Peyer's patch (tissue), 4 donors: ENCODE measurements at regions not wholly inside any gene's neighbourhood (a gene's known extent, or its start where the extent isn't known, plus 50 kb on each side); places are given as distances from the start of the nearest gene placed in this dataset.

Source experiments
- DNase-seq, 3 donors: peaks; one replicate each; pipeline ENCODE4 v3.0.0-alpha.2; 2017 to 2019
- H3K27ac ChIP-seq, 4 donors: fragments of 200-600 bp; sonication (generic); one replicate each; pipeline ENCODE4 v1.5.1; 2016 to 2019
- H3K27me3 ChIP-seq, 2 donors: fragments of 200-600 bp; sonication (generic); one replicate each; pipeline ENCODE4 v1.5.1; 2019
- H3K36me3 ChIP-seq, 3 donors: fragments of 200-600 bp; sonication (generic); one replicate each; pipeline ENCODE4 v1.5.1; 2016 to 2019
- H3K4me1 ChIP-seq, 4 donors: fragments of 200-600 bp; sonication (generic); one replicate each; pipeline ENCODE4 v1.5.1; 2016 to 2019
- H3K4me3 ChIP-seq, 4 donors: fragments of 200-600 bp; sonication (generic); 1 replicate in 3 of 4; 2 replicates in 1 of 4; pipeline ENCODE4 v1.5.1; 2016 to 2019; ENCODE audit warnings: mild to moderate bottlenecking in 1 of 4
- H3K9me3 ChIP-seq, 4 donors: fragments of 200-600 bp; sonication (generic); one replicate each; pipeline ENCODE4 v1.5.1; 2016 to 2019; ENCODE audit warnings: mild to moderate bottlenecking in 1 of 4
- POLR2A ChIP-seq, 2 donors: fragments of 450-650 bp; IDR thresholded peaks; one replicate each; pipeline ENCODE4 v1.5.1; 2017; ENCODE audit warnings: antibody characterized with exemption in 2 of 2, mild to moderate bottlenecking in 2 of 2, moderate library complexity in 2 of 2
- TF ChIP-seq, protein P1 (sequence below), 6 experiments: fragments of 450-650 bp in 4 of 6; fragments of 200-600 bp in 2 of 6; sonication (generic) in 1 of 6; IDR thresholded peaks; one replicate each; pipeline ENCODE4 v1.5.1; 2017 to 2019; ENCODE audit warnings: antibody characterized with exemption in 6 of 6, mild to moderate bottlenecking in 3 of 6, moderate library complexity in 1 of 6

DNA sequence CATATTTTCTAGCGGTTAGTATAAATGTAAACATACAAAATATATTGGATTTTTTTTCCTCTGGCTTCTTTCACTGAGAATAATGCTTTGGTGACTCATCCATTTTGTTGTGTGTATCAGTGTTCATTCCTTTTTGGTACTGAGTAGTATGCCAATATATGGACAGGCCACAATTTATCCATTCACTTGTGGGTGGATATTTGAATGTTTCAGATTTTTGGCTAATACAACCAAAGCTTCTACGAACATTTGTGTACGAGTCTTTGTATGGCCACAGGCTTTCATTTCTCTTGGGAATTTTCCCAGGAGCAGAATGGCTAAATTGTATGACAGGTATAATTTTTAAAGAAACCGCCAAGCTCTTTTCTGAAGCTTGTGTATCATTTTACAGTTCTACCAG lies 677.5 kb downstream of the HDGFL1 start:
- Histone ChIP-seq H3K9me3 (no peaks in the 10 kb centered on the region), H3K27me3 (no peaks in the 10 kb centered on the region), H3K4me1 (no peaks in the 10 kb centered on the region), H3K27ac (no peak overlapping the region), H3K4me3 (no peak overlapping the region), H3K36me3 (no peaks in the 10 kb centered on the region)
- no peak for TF ChIP-seq POLR2A (IDR thresholded peaks at IDR 0.05)
- TF ChIP-seq, protein P1, sequence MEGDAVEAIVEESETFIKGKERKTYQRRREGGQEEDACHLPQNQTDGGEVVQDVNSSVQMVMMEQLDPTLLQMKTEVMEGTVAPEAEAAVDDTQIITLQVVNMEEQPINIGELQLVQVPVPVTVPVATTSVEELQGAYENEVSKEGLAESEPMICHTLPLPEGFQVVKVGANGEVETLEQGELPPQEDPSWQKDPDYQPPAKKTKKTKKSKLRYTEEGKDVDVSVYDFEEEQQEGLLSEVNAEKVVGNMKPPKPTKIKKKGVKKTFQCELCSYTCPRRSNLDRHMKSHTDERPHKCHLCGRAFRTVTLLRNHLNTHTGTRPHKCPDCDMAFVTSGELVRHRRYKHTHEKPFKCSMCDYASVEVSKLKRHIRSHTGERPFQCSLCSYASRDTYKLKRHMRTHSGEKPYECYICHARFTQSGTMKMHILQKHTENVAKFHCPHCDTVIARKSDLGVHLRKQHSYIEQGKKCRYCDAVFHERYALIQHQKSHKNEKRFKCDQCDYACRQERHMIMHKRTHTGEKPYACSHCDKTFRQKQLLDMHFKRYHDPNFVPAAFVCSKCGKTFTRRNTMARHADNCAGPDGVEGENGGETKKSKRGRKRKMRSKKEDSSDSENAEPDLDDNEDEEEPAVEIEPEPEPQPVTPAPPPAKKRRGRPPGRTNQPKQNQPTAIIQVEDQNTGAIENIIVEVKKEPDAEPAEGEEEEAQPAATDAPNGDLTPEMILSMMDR (IDR thresholded peaks at IDR 0.05), result no peak
- DNase-seq, result no peak

DNA sequence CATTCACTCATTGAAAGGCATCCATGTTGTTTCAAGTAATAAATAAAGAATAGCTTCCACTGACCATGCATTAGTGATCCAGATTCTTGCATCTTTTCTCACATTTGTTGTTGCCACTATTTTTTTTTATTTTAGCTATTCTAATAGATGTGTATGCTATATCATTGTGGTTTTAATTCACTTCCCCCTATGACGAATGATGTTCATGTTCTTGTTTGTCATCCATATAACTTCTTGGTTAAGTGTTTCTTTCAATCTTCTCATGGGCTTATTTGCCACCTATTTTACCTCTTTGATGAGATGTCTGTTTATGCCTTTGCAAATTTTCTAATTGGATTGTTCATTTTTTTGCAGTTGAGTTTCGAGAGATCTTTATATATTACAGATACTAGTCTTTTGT lies 681.2 kb downstream of the HDGFL1 start:
- no peak for DNase-seq
- no peak overlapping the region for H3K27ac ChIP-seq
- no peaks in the 10 kb centered on the region for H3K4me1 ChIP-seq
- no peak for TF ChIP-seq POLR2A (IDR thresholded peaks at IDR 0.05)
- TF ChIP-seq, protein P1 (IDR thresholded peaks at IDR 0.05), result no peak
- no peaks in the 10 kb centered on the region for H3K36me3 ChIP-seq
- H3K4me3 ChIP-seq, result no peak overlapping the region
- peaks cover 0 to 4% (median 0%) of the 10 kb centered on the region in 4 donors for H3K9me3 ChIP-seq
- H3K27me3 ChIP-seq, result no peaks in the 10 kb centered on the region

DNA sequence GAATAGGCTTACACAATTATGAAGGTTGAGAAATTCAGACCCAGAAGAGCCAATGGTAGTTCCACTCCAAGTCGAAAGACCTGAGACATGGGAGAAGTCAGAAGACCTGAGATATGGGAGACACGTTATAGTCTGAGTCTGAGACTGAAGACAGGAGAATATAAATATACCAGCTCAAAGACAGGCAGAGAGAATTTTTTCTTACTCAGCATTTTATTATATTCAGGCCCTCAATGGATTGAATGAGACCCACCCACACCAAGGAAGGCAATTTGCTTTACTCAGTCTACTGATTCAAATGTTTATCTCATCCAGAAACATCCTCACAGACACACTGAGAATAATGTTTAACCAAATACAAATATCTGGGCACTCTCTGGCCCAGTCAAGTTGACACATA lies 693.5 kb downstream of the HDGFL1 start:
- Histone ChIP-seq H3K27ac (no peak overlapping the region), H3K36me3 (no peaks in the 10 kb centered on the region), H3K27me3 (no peaks in the 10 kb centered on the region), H3K4me1 (no peaks in the 10 kb centered on the region), H3K9me3 (peaks cover 0 to 2% (median 0%) of the 10 kb centered on the region in 4 donors), H3K4me3 (no peak overlapping the region)
- no peak for DNase-seq
- TF ChIP-seq POLR2A (IDR thresholded peaks at IDR 0.05), result no peak
- TF ChIP-seq, protein P1 (IDR thresholded peaks at IDR 0.05), result no peak

DNA sequence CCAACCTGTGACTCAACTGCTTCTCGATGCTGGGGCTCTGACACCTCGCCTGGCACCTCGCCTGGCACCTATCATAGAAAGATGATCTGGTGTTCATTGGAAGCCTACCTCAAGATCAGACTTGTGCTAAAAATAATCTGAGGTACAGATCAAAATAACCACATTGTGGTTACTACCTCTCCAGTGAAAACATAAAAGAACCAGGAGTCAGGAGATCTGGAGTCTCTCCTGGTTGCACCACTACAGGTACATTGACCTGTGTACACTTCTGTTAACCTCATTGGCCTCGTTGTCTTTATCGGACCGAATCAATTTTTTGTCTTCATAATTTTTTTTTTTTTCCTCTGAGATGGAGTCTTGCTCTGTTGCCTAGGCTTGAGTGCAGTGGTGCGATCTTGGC lies 695.9 kb downstream of the HDGFL1 start:
- Histone ChIP-seq H3K36me3 (no peaks in the 10 kb centered on the region), H3K4me1 (no peaks in the 10 kb centered on the region), H3K27me3 (no peaks in the 10 kb centered on the region), H3K27ac (no peak overlapping the region), H3K4me3 (no peak overlapping the region), H3K9me3 (no peaks in the 10 kb centered on the region)
- TF ChIP-seq POLR2A (IDR thresholded peaks at IDR 0.05), result no peak
- TF ChIP-seq, protein P1 (IDR thresholded peaks at IDR 0.05), result no peak
- no peak for DNase-seq

DNA sequence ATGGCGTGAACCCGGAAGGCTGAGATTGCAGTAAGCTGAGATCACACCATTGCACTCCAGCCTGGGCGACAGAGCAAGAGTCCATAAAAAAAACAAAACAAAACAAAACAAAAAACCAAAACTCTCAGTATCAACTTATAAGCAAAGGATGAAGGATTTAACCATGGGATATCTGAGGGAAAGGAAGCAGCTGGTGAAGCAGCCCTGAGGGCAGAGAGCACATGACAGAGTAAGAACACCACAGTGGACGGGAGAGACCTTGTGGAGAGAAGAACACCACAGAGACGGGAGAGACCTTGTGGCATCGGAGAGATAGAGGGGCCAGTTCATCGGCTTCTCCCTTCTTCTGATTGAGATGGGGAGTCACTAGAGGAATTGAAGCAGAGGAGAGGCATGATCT lies 697.2 kb downstream of the HDGFL1 start:
- DNase-seq, result no peak
- Histone ChIP-seq H3K27me3 (no peaks in the 10 kb centered on the region), H3K27ac (no peak overlapping the region), H3K4me3 (no peak overlapping the region), H3K36me3 (no peaks in the 10 kb centered on the region), H3K9me3 (no peaks in the 10 kb centered on the region), H3K4me1 (no peaks in the 10 kb centered on the region)
- no peak for TF ChIP-seq POLR2A (IDR thresholded peaks at IDR 0.05)
- TF ChIP-seq, protein P1 (IDR thresholded peaks at IDR 0.05), result no peak

DNA sequence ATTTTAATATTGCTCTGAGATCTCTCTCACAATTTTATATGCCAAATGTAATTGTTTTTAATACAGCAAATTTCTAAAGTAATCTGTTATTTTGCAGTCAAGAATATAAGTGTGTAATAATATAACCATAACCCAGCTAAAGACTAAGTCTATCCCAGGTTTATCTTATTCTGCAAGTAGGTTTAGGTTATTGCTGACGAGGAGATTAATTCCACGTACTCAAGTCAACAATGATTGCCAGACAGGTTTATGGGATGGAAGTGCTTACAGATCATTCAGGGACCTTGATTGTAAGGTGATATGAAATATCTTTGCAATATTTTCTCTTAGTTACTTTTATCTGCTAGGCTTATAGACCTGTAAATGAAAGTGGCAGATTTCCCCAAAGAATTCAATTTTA lies 698.3 kb downstream of the HDGFL1 start:
- H3K27ac ChIP-seq, result no peak overlapping the region
- H3K27me3 ChIP-seq, result no peaks in the 10 kb centered on the region
- H3K9me3 ChIP-seq, result no peaks in the 10 kb centered on the region
- H3K4me3 ChIP-seq, result no peak overlapping the region
- DNase-seq, result no peak
- TF ChIP-seq, protein P1 (IDR thresholded peaks at IDR 0.05), result no peak
- no peak for TF ChIP-seq POLR2A (IDR thresholded peaks at IDR 0.05)
- H3K36me3 ChIP-seq, result no peaks in the 10 kb centered on the region
- no peaks in the 10 kb centered on the region for H3K4me1 ChIP-seq
